ENCODE measurements at regions not wholly inside any gene's neighbourhood (a gene's known extent, or its start where the extent isn't known, plus 50 kb on each side); places are given as distances from the start of the nearest gene placed in this dataset.
A peak's percentile ranks its signal among the peaks of the same experiment; 100 is the strongest.
"Not testable (repeated sequence)": the region's sequence is repeated elsewhere in the genome, so short reads cannot be mapped to it uniquely, and the experiment has no call there.

DNA sequence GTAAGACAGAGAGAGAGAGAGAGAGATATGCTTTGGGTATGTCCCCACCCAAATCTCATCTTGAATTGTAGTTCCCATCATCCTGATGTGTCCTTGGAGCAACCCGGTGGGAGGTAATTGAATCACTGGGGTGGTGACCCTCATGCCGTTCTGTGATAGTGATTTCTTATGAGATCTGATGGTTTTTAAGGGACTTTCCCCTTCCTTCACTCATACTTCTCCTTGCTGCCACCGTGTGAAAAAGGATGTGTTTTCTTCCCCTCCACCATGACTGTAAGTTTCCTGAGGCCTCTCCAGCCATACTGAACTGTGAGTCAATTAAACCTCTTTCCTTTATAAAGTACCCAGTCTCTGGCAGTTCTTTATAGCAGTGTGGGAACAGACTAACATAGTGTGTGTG lies 60.3 kb downstream of the EOMES start:
- FAIRE-seq = no peak

DNA sequence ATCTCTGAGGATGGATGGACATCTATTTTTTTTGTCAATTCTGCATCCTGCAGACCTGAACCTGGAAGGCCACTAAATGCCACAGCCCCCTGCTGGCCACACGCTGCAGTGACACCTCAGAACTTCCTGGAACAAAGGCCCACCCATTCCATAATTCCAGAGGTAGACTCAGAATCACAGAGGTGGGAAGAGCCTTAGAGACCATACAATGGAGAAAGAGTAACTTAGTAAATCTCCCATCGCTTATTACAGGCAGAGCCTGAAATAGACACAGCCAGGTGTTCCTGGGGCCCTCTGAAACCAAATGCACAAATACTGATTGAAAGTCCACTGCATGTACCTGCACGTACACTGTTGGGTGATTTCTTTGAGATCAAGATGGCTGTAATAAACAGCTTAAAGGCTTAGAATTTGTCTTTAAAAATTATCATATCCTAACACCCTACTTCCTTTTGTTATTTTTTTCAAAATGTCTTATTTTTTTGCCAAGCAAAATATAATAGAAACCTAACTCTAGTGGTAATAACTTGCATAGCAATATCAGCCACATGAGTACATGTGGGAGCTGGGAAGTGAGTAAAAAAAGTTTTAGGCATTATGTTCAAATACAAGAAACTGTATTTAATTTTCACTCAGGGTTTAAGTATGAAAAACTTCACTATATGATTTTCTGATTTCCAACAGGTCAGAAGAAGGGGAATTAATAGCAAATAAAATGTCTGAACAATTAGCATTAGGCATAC lies 62.7 kb downstream of the EOMES start:
- FAIRE-seq (no peak), DNase-seq (ENCODE audit: low spot score) (peak; percentile 67)

More for the DNA sequence above, 60.3 kb downstream of the EOMES start:
- DNase-seq (ENCODE audit: low spot score) = no peak

DNA sequence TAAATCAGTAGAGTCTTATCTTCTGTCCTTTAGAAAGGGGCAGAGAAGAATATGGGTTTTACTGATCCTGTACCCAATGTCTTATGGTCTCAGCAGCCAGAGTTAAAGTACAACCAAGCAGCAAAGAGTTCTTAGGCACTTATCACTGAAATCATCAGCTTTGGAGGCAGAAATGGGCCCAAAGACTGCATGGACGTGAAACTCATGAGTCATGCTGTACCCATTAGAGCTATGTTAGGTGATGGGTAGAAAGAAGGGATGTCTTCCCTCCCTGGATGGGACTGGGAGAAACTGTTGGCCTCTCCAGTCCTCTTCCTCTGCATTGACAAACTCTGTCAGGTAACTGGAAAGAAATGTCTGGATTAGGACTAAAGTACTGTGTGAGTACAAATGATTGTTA lies 63.4 kb downstream of the EOMES start:
- FAIRE-seq = no peak
- no peak for DNase-seq (ENCODE audit: low spot score)

DNA sequence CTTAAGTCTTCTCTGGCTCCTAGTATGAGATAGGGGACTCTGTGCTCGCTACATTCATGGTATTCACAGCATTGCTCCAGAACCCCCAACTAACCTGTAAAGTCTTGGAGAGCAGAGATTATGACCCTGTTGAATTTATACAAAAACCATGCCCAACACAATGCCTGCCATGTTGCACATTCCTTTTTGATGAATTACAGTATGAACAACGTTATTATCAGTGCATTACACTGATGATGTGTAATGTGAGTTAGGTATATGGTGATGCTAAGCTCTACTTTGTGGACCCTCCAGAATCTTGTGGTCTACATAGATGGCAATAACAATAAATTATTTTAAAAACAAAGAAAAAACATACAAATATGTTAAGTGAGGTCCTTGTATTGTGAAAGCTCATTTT lies 64.3 kb downstream of the EOMES start:
- FAIRE-seq = no peak
- DNase-seq (ENCODE audit: low spot score) = no peak

DNA sequence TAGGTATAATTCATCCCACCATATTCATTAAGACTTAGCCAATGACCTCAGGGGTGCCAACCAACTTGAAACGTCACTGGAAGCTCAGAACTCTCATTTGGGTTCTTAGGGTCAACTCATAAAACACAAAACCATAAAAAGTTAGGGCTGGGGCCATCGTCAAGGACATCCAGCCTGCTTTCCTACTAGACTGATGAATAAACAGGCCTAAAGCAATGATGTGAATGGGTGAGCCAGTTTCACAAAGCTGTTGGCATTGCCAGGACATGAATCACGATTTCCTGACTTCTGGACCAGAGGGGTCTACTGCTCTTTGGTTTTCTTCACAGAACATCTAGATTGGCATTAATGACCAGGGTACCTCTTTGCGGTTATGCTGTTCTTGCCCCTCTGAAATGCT lies 64.7 kb downstream of the EOMES start:
- no peak for FAIRE-seq
- no peak for DNase-seq (ENCODE audit: low spot score)

DNA sequence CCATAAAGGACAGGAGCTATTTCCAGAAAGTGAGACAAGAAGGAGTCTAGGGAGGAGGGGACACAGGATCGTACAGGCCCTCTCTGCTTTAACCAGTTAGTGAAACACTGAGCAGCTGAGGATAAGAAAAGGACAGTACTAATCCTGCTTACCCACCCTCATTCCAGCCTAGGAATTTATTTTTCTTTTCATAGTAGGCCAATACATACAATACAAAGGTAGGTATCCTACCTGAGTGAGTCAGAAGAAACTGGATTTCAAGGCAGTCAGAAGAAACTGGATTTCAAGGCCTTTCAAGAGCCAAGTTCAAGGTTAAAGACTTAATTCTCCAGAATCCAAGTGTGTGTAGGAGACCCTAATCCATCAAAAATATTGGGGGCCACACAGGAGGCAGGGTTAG lies 65.3 kb downstream of the EOMES start:
- DNase-seq (ENCODE audit: low spot score) (no peak), FAIRE-seq (no peak)

DNA sequence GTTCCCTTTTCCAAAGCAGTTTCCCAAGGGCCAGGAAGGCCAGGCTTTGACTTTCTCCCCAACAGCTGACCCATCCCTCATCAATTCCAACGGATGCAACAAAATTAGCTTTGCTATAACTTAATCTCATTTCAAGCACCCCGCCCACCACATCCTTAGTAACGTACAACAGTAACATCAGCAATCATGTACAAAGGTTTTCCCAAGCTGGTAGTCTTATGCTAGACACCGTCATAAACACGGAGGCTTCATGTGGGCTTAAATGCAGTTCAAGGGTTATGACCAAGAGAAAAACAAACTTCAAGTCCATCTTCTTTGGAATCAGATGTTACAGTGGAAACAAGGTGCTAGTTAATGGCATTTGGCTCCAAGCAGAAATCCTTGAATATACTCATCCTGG lies 66.6 kb downstream of the EOMES start:
- DNase-seq (ENCODE audit: low spot score) (no peak), FAIRE-seq (no peak)

DNA sequence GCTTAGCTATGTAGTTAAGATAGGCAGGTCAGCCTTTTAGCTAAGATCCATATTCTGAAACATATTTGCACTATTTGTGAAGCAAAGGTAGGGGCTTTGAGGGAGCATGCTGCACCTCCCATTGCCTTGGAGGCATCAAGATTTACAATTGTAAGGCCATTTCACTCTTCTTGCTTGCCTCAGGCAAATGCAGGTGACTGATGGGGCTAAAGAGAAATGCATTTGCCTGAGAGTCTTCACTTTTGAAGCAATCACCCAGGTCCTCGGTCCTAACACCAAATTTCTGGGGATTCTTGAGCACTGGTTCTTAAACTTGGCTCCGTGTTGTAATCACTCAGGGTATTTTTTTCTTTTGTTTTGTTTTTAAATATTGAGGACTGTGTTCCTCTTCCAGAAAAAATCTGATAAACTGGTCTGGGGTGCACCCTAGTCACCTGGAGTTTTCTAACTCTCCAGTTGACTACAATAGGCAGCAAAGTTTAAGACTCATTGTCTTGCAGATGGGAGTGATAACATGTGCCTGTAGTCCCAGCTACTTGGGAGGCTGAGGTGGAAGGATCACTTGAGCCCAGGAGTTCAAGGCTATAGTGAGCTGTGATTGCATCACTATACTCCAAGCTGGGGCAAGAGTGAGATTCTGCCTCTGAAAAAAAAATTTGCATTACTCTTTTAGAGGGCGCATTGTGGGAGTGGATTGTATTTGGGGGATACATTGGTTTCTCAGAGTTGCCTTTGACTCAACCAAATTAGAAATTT lies 68.1 kb downstream of the EOMES start:
- DNase-seq (ENCODE audit: low spot score) = no peak
- FAIRE-seq = no peak

DNA sequence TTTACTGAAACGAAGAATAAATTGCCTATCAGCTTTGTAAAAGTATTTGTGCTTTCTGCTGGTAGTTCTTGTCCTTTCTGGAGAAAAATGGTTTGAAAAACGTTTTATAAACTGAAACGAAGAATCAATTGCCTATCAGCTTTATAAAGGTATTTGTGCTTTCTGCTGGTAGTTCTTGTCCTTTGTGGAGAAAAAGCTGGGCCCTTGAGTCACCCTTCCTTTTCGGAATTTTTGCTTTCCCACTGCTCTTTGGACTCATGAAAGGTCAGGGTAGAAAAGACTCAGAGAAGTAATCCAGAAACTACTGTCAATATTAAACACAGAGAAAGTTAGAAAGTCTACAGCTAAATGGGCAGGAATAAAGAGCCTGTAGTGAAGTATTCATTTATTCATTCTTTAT lies 72.8 kb downstream of the EOMES start:
- DNase-seq (ENCODE audit: low spot score) = no peak
- no peak for FAIRE-seq

DNA sequence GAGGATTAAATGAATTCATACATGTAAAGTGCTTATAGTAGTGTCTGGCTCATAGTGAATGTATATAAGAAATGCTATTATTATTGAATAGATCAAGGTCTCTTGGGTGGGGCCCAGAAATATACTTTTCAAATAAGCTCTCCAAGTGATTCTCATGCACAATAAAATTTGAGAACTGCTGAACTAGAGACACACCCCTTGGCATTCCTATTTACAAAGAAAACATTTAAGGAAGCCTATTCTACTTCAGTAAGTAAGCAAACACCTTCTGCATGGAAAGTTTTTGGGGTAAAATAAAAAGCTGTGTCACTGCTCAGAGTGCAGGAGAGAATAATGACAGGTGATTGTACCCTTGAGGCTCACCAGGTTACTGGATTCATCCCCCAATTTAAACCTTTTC lies 75.2 kb downstream of the EOMES start:
- no peak for DNase-seq (ENCODE audit: low spot score)
- FAIRE-seq = no peak

DNA sequence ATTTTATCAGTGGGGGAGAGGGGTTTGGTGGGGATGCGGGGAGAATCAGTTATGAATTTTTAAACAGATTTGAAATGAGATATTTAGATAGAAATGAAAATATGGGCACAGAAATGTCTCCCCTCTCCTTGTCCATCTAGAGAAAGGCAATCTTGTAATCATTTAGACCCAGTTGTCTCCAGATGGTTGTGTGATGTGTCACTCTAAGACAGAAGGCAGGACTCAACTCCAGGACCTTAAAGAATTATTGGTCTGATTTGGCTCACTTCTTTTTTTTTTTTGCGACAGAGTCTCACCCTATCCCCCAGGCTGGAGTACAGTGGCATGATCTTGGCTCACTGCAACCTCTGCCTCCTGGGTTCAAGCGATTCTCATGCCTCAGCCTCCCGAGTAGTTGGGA lies 77.2 kb downstream of the EOMES start:
- DNase-seq (ENCODE audit: low spot score) (no peak), FAIRE-seq (no peak)

DNA sequence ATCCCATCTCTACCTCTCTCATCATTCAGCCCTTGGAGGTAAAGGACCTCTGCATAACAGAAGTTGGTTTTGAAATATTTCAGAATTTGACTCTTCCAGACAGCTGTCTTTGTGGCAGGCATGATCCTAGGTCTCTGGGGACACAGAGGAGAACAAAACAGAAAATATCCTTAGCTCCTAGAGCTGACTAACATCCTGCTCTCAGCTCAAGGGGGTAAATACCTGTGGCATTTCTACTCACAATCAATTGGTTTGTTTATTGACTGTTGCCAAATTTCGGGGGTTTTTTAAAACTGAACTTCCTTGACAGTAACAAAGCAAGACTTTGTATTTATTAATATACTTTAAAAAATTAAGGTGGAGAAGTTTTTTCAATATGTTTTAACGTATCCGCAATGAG lies 78.8 kb downstream of the EOMES start:
- FAIRE-seq = no peak

DNA sequence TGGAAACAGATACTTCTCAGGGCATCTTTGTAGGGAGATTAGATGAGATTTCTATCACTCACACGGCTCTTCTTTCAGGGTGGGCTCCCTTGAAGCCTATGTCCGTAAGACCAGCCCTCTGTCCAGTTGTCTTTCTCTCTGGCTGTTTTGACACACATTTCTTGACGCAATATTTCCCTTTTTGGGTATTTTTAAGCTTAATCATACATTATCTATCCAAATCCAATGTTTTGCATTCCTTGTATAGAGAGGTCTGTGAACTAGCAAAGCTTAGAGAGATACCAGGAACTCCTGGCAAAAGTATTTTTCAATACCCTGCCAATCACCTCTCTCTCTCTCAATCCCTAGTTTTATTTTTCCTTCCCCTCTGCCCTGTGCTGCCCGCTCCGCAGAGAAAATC lies 79.3 kb downstream of the EOMES start:
- DNase-seq (ENCODE audit: low spot score) = no peak
- FAIRE-seq = no peak

More for the DNA sequence above, 78.8 kb downstream of the EOMES start:
- DNase-seq (ENCODE audit: low spot score) = no peak

DNA sequence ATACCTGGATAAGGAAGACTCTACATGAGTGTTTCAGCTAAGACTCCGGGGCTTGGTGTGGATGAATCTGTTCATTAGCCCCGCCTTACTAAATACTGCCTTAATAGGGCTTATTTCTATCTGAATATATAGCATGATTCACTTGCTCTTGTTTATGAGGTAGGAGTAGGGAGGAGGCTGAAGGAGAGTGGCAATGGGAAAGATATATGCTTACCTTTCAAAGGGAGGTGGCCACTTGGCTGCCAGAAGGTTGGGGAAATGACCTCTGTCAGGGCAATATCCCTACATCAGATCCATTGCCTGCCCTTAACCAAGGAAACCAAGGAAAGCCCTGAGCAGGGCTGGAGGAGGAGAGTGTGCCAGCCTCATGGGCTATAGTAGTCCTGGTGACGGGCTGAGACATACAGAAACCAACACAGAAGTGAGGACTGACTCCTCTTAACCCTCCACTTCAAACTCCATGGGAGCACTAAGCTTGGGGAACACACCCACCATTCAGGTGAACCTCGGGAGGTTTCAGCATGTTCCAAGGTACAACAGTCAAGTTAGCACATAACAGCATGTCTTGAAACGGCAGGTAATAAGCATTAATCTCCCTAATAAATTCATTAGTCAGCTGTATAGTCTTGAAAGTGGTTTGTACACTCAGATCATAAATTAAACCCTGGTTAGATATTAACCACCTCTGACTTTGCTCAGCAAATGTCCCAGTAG lies 80.1 kb downstream of the EOMES start:
- FAIRE-seq (no peak), DNase-seq (ENCODE audit: low spot score) (no peak)

DNA sequence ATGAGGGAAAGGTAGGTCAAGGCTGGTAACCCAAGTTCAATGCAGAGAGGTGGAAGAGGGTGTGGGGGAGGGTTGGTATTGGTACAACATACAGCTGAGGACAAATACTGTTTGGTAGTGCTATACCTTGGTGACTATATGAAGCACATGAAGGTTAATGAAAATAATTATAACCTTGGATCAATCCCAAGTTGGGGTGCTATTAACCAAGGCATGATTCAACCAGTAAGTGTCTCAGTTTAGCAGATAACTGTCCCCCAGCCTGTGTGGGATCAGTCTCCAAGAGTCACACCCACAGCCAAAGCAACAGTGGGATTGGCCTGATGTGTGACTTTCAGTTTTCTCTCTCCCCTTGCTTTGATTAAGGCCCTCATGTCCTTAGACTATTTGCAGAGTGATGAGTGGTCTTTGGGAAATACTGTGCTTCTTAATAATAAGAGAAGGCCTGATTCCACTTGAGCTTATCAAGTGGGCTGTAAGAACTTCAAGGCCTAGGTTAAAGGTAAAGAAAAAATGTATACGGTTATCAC lies 80.8 kb downstream of the EOMES start:
- DNase-seq (ENCODE audit: low spot score) (no peak), FAIRE-seq (no peak)

DNA sequence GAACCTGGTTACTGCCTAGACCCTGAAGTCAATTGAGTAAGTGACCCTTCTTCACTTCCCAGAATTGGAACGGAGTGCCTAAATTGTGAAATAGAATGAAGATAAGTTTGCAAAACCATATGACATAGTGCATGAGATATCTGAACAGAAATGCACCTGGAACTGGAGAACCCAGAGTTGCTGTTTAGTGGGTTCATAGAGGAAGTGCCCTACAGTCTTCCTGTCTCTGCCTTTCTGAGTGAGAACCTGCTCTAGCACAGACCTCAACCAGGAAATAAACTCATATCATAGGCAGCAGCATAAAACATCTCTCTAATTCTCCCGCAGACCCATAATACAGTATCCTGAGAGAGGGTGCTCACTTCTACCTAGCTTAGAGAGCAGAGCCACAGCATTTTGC lies 82.9 kb downstream of the EOMES start:
- DNase-seq (ENCODE audit: low spot score) (no peak), FAIRE-seq (no peak)

DNA sequence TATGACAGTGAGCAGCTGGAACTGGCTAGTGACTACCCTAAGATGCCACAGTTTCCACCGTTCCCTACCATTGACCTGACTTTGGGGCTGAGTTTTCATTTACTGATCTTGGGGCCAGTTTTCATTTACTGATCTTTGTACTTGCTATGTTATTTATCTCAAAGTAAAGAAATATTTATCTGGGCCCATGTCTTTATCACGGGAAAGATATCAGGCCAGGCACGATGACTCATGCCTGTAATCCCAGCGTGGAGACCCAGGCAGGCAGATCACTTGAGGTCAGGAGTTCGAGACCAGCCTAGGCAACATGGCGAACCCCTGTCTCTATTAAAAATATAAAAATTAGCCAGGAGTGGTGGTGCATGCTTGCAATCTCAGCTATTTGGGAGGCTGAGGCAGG lies 83.5 kb downstream of the EOMES start:
- DNase-seq (ENCODE audit: low spot score) (no peak), FAIRE-seq (no peak)

DNA sequence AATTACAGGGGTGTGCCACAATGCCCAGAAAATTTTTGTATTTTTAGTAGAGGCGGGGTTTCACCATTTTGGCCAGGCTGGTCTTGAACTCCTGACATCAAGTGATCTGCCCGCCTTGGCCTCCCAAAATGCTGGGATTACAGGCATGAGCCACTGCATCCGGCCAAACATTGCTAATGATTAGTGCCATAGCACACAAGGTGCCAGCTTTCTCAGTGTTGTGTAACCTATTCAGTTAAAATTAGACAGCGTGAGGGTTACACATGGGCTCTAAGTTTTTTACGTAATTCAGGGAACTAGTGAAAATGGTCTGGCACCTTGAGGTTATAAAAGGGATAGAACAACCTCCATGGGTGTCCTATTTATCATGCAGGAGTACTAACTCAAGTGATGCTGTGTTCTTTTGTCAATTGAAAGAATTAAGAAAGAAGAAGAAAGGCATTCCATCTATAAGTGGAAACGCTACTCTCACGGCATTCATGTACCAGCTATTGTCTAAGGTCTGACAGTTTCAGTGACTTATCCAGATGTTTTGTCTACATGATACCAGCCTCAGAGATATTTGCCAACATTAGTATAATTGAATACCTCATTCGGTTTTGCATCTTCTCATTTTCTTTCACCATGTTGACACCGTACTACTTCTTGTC lies 84.7 kb downstream of the EOMES start:
- FAIRE-seq (no peak), DNase-seq (ENCODE audit: low spot score) (no peak)

DNA sequence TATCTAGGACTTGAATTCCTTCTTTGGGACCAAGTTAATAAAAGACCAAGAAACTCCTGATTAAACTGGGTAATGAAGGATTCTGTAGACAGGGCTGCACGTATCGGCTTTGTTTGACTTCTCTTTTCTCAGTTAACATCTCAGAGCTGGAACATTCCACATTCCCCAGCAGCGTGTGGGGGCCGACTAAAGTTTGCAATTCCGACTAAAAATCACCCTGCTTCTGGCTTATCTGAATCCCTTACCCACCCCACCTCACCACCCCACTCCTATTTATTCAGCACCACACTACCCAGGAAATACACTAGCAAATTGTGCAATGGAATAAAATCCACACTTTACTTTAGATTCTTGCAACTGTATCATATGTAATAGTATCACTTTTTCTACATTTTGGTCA lies 87.1 kb downstream of the EOMES start:
- not testable (repeated sequence) for FAIRE-seq; DNase-seq (ENCODE audit: low spot score)

DNA sequence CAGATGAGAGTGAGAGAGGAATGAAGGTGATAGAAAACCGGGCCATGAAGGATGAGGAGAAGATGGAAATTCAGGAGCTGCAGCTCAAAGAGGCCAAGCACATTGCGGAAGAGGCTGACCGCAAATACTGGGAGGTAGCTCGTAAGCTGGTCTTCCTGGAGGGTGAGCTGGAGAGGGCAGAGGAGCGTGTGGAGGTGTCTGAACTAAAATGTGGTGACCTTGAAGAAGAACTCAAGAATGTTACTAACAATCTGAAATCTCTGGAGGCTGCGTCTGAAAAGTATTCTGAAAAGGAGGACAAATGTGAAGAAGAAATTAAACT lies 88.9 kb downstream of the EOMES start:
- FAIRE-seq (peak; percentile 42), DNase-seq (ENCODE audit: low spot score) (peak; percentile 44)

DNA sequence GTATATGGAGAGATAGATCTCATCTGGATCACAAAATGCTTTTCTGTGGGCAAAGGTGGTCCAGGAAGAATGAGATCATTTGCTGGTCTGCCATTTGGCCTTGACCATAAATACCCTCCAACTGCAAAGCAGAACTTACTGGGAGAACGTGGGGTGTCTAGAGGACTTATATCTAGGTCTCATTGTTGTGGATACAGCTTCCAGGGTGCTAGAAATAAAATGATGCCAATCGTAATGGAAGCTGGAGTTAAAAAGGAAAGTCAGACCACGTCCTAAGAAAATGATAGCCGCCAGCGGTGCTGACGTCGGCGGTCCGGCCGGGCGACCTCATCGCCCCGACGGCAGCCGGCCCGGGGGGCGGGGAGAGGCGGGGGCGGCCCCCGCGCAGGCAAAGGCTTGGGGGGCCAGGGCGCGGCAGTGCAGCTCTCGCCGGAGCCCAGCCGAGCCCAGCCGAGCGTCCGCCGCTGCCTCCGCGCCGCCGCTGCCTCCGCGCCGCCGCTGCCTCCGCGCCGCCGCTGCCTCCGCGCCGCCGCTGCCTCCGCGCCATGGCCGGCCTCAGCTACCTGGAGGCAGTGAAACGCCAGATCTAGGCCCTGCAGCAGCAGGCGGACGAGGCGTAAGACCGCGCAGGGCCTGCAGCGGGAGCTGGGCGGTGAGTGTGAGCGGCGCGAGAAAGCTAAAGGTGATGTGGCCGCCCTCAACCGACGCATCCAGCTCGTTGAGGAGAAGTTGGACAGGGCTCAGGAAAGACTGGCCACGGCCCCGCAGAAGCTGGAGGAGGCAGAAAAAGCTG lies 89.5 kb downstream of the EOMES start:
- DNase-seq (ENCODE audit: low spot score) = peak; percentile 60
- FAIRE-seq = no peak

All from urothelium cell line (cell line).